DND-41 (cell line): ENCODE measurements at regions not wholly inside any gene's neighbourhood (a gene's known extent, or its start where the extent isn't known, plus 50 kb on each side); places are given as distances from the start of the nearest gene placed in this dataset.

Experiments used
- ATAC-seq: fragments of 200-7000 bp; cut with Tn5 transposase; 3 replicates; pipeline ENCODE4 v1.9.1; 2021; ENCODE audit warnings: low read depth; ENCODE audit not compliant: insufficient read depth
- DNase-seq: peaks from one replicate; pipeline ENCODE4 v3.0.0-alpha.2; 2020
- H2AFZ ChIP-seq: 2 replicates; pipeline ENCODE4 v1.6.0; 2012; ENCODE audit warnings: low read depth, low read length
- H3K27ac ChIP-seq: 2 replicates; pipeline ENCODE4 v1.5.1; 2012; ENCODE audit warnings: low read length, inconsistent platforms
- H3K27me3 ChIP-seq: fragments of 200-600 bp; sonication (generic); 2 replicates; pipeline ENCODE4 v1.6.0; 2012; ENCODE audit warnings: low read length, mild to moderate bottlenecking, inconsistent platforms; ENCODE audit not compliant: insufficient read depth, poor library complexity
- H3K36me3 ChIP-seq: 2 replicates; pipeline ENCODE4 v1.5.1; 2012; ENCODE audit warnings: low read length, inconsistent platforms; ENCODE audit not compliant: insufficient read depth
- H3K4me1 ChIP-seq: 2 replicates; pipeline ENCODE4 v1.5.1; 2012; ENCODE audit warnings: mild to moderate bottlenecking, low read length; ENCODE audit not compliant: insufficient read depth
- H3K4me2 ChIP-seq: 2 replicates; pipeline ENCODE4 v1.6.0; 2012; ENCODE audit warnings: mild to moderate bottlenecking, moderate library complexity, low read length, inconsistent platforms; ENCODE audit not compliant: insufficient read depth
- H3K4me3 ChIP-seq, 2 experiments: fragments of 200-600 bp in 1 of 2; shearing (Covaris generic) in 1 of 2; 2 replicates each; pipeline ENCODE4 v1.5.1; 2012 to 2016; ENCODE audit warnings: inconsistent platforms in 2 of 2, low read length in 2 of 2, mild to moderate bottlenecking in 2 of 2, low read depth in 1 of 2, moderate library complexity in 1 of 2
- H3K79me2 ChIP-seq: 2 replicates; pipeline ENCODE4 v1.6.0; 2012; ENCODE audit warnings: low read length, inconsistent platforms; ENCODE audit not compliant: insufficient read depth
- H3K9ac ChIP-seq: 2 replicates; pipeline ENCODE4 v1.6.0; 2012; ENCODE audit warnings: low read depth, mild to moderate bottlenecking, inconsistent platforms, low read length, moderate library complexity
- H3K9me3 ChIP-seq: 2 replicates; pipeline ENCODE4 v1.5.1; 2012; ENCODE audit warnings: low read length, moderate library complexity, mild to moderate bottlenecking, inconsistent platforms; ENCODE audit not compliant: insufficient read depth, severe bottlenecking
- H4K20me1 ChIP-seq: 2 replicates; pipeline ENCODE4 v1.6.0; 2012; ENCODE audit warnings: low read length; ENCODE audit not compliant: insufficient read depth
- CTCF ChIP-seq: IDR thresholded peaks from 2 replicates; pipeline ENCODE4 v1.5.1; 2012; ENCODE audit warnings: borderline replicate concordance, low read length, moderate library complexity, mild to moderate bottlenecking; ENCODE audit not compliant: poor library complexity, severe bottlenecking; ENCODE audit errors: extremely low read depth
- EZH2 ChIP-seq: IDR thresholded peaks from 3 replicates; pipeline ENCODE4 v1.6.1; 2012; ENCODE audit warnings: borderline replicate concordance, low read depth, mild to moderate bottlenecking, moderate library complexity, low read length, inconsistent platforms; ENCODE audit not compliant: severe bottlenecking

DNA sequence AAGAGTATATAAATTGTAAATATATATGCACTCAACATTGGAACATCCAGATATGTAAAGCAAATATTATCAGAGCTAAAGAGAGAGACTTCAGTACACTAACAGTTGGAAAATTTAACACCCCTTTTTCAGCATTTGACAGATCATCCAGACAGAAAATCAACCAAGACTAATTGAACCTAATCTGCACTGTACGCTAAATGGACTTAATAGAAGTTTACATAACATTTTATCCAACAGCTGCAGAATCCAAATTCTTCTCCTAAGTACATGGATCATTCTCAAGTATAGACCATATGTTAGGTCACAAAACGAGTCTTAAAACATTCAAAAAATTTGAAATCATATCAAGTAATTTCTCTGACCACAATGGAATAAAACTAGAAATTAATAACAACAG, 229.1 kb upstream of the CLEC14A start:
- Histone ChIP-seq H3K4me3 (no peak overlapping the region), H3K9me3 (no peaks in the 10 kb centered on the region), H2AFZ (no peak overlapping the region), H3K4me2 (no peak overlapping the region), H4K20me1 (no peaks in the 10 kb centered on the region), H3K27ac (no peak overlapping the region), H3K4me1 (no peaks in the 10 kb centered on the region), H3K36me3 (no peaks in the 10 kb centered on the region), H3K9ac (no peak overlapping the region), H3K27me3 (no peaks in the 10 kb centered on the region), H3K79me2 (no peaks in the 10 kb centered on the region)
- ATAC-seq (no peak), DNase-seq (no peak)
- TF ChIP-seq EZH2 = no peak
- no peak for TF ChIP-seq CTCF

DNA sequence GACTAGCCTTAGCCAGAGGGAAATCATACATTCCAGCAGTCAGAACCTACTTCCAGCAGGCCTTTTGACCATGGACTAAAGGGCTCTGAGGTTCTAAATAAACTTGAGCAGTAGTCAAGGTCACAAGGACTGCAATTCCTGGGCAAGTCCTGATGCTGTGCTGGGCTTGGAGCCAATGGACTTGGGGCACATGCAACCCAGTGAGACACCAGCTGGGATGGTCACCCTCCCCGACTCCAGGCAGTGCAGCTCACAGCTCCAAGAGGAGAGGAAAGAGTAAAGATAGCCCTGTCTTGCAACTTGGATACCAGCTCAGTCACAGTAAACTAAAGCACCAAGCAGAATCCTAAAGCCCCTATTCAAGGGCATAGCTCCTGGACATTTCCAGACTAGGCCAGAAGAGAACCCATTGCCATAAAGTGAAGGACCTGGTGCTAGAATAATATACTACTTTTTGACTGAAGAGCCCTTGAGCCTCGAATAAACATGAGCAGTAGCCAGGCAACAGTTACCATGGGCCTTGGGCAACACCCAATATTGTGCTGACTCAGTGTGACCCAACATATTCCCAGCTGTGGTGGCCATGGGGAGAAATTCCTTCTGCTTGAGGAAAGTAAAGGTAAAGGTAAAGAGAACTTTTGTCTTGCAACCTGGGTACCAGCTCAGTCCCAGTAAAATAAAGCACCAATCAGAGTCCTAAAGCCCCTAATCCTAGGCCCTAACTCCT, 226.2 kb upstream of the CLEC14A start:
- Histone ChIP-seq H3K9me3 (peaks cover 4% of the 10 kb centered on the region), H3K27ac (no peak overlapping the region)
- no peak for DNase-seq

GRCh38 chr14:38469156-38469555, 213.3 kb upstream of the CLEC14A start:
- Histone ChIP-seq H3K27ac (no peak overlapping the region), H3K4me3 (no peak overlapping the region), H3K4me1 (no peaks in the 10 kb centered on the region), H3K79me2 (no peaks in the 10 kb centered on the region), H3K27me3 (no peaks in the 10 kb centered on the region), H4K20me1 (no peaks in the 10 kb centered on the region), H3K9me3 (no peaks in the 10 kb centered on the region), H2AFZ (no peak overlapping the region), H3K4me2 (no peak overlapping the region), H3K9ac (no peak overlapping the region), H3K36me3 (no peaks in the 10 kb centered on the region)
- DNase-seq (no peak), ATAC-seq (no peak)
- no peak for TF ChIP-seq CTCF
- no peak for TF ChIP-seq EZH2

More for the DNA sequence above, 226.2 kb upstream of the CLEC14A start:
- no peaks in the 10 kb centered on the region for H3K79me2 ChIP-seq
- no peak overlapping the region for H3K9ac ChIP-seq
- TF ChIP-seq CTCF (no peak), EZH2 (no peak)
- H3K27me3 ChIP-seq = no peaks in the 10 kb centered on the region
- no peak overlapping the region for H2AFZ ChIP-seq
- H4K20me1 ChIP-seq = no peaks in the 10 kb centered on the region
- H3K4me3 ChIP-seq = no peak overlapping the region
- no peaks in the 10 kb centered on the region for H3K4me1 ChIP-seq
- H3K4me2 ChIP-seq = no peak overlapping the region
- no peaks in the 10 kb centered on the region for H3K36me3 ChIP-seq
- ATAC-seq = no peak
